GM23338 (cell line): ENCODE measurements at regions not wholly inside any gene's neighbourhood (a gene's known extent, or its start where the extent isn't known, plus 50 kb on each side); places are given as distances from the start of the nearest gene placed in this dataset.
A peak's percentile ranks its signal among the peaks of the same experiment; 100 is the strongest.
"Not testable (repeated sequence)": the region's sequence is repeated elsewhere in the genome, so short reads cannot be mapped to it uniquely, and the experiment has no call there.

ENCODE experiments used
- ATAC-seq: fragments of 200-7000 bp; cut with Tn5 transposase; 3 replicates; pipeline ENCODE4 v1.9.1; 2020
- DNase-seq: peaks from one replicate; pipeline ENCODE4 v3.0.0-alpha.2; 2015; ENCODE audit warnings: low spot score
- H2AFZ ChIP-seq: fragments of 200-600 bp; sonication (generic); 2 replicates; pipeline ENCODE4 v1.8.0; 2016; ENCODE audit warnings: antibody characterized with exemption, mild to moderate bottlenecking, moderate library complexity
- H3F3A ChIP-seq: fragments of 200-600 bp; sonication (generic); replicated peaks from 2 replicates; pipeline ENCODE4 v1.8.0; 2017; ENCODE audit warnings: antibody characterized with exemption, mixed run types, low read depth
- H3K27ac ChIP-seq: fragments of 200-600 bp; sonication (generic); 2 replicates; pipeline ENCODE4 v1.6.1; 2016; ENCODE audit warnings: low read depth
- H3K27me3 ChIP-seq: fragments of 200-600 bp; sonication (generic); 2 replicates; pipeline ENCODE4 v1.8.0; 2016; ENCODE audit warnings: mild to moderate bottlenecking, mixed run types, moderate library complexity; ENCODE audit not compliant: insufficient read depth
- H3K36me3 ChIP-seq: fragments of 200-600 bp; sonication (generic); 2 replicates; pipeline ENCODE4 v1.8.0; 2016; ENCODE audit warnings: mild to moderate bottlenecking; ENCODE audit not compliant: insufficient read depth
- H3K4me1 ChIP-seq: fragments of 200-600 bp; sonication (generic); 2 replicates; pipeline ENCODE4 v1.8.0; 2016; ENCODE audit warnings: mild to moderate bottlenecking, moderate library complexity; ENCODE audit not compliant: insufficient read depth
- H3K4me2 ChIP-seq: fragments of 200-600 bp; sonication (generic); 2 replicates; pipeline ENCODE4 v1.7.1; 2017; ENCODE audit warnings: mixed run types
- H3K4me3 ChIP-seq: fragments of 200-600 bp; sonication (generic); 2 replicates; pipeline ENCODE4 v1.6.1; 2016; ENCODE audit warnings: mixed run types
- H3K79me2 ChIP-seq: fragments of 200-600 bp; sonication (generic); replicated peaks from 2 replicates; pipeline ENCODE4 v1.8.0; 2017; ENCODE audit warnings: mild to moderate bottlenecking; ENCODE audit not compliant: insufficient read depth
- H3K9me2 ChIP-seq: fragments of 200-600 bp; sonication (generic); 2 replicates; pipeline ENCODE4 v1.8.0; 2017; ENCODE audit not compliant: insufficient read depth
- H4K20me1 ChIP-seq: fragments of 200-600 bp; sonication (generic); replicated peaks from 2 replicates; pipeline ENCODE4 v1.8.0; 2017; ENCODE audit warnings: mild to moderate bottlenecking; ENCODE audit not compliant: insufficient read depth
- H3K27ac Mint-ChIP-seq: 2 replicates; pipeline ENCODE4 v1.8.0; 2020; ENCODE audit warnings: inconsistent platforms, mild to moderate bottlenecking, moderate library complexity, mixed read lengths
- H3K27me3 Mint-ChIP-seq: 3 replicates; pipeline ENCODE4 v1.8.0; 2022; ENCODE audit warnings: low read depth, mild to moderate bottlenecking, moderate library complexity, mixed read lengths, inconsistent platforms; ENCODE audit not compliant: insufficient read depth, poor library complexity
- H3K36me3 Mint-ChIP-seq: 3 replicates; pipeline ENCODE4 v1.8.0; 2021; ENCODE audit warnings: low read depth, mild to moderate bottlenecking, inconsistent platforms, moderate library complexity, mixed read lengths
- H3K4me1 Mint-ChIP-seq: 3 replicates; pipeline ENCODE4 v1.8.0; 2020; ENCODE audit warnings: mild to moderate bottlenecking, inconsistent platforms, mixed read lengths
- H3K4me3 Mint-ChIP-seq: 3 replicates; pipeline ENCODE4 v1.8.0; 2021; ENCODE audit warnings: moderate library complexity, mild to moderate bottlenecking, inconsistent platforms, mixed read lengths
- H3K9me3 Mint-ChIP-seq: 3 replicates; pipeline ENCODE4 v1.8.0; 2020; ENCODE audit warnings: moderate library complexity, mild to moderate bottlenecking, inconsistent platforms, mixed read lengths
- CREB1 ChIP-seq: fragments of 250-450 bp; sonication (Bioruptor Pico); IDR thresholded peaks from 2 replicates; pipeline ENCODE4 v1.5.0; 2020; ENCODE audit warnings: low read depth, mild to moderate bottlenecking, moderate library complexity
- EZH2 ChIP-seq: fragments of 200-600 bp; sonication (generic); IDR thresholded peaks from one replicate; pipeline ENCODE4 v1.8.0; 2017; ENCODE audit warnings: antibody characterized with exemption, mild to moderate bottlenecking, low read depth; ENCODE audit not compliant: unreplicated experiment
- EZH2phosphoT487 ChIP-seq: fragments of 200-600 bp; sonication (generic); IDR thresholded peaks from one replicate; pipeline ENCODE4 v1.8.1; 2018; ENCODE audit warnings: antibody characterized with exemption; ENCODE audit not compliant: unreplicated experiment
- NANOG ChIP-seq: IDR thresholded peaks from 2 replicates; pipeline ENCODE4 v1.6.1; 2016; ENCODE audit warnings: antibody characterized with exemption, borderline replicate concordance
- POLR2AphosphoS5 ChIP-seq: IDR thresholded peaks from 2 replicates; pipeline ENCODE4 v1.6.1; 2016; ENCODE audit warnings: antibody characterized with exemption, low read depth
- STAT1 ChIP-seq: IDR thresholded peaks from one replicate; pipeline ENCODE4 v1.6.1; 2016; ENCODE audit warnings: antibody characterized with exemption; ENCODE audit not compliant: unreplicated experiment
- ZNF114 ChIP-seq: fragments of 250-450 bp; sonication (Bioruptor Pico); IDR thresholded peaks from 2 replicates; pipeline ENCODE4 v1.5.0; 2020; ENCODE audit warnings: mild to moderate bottlenecking, moderate library complexity
- ZNF331 ChIP-seq: fragments of 250-450 bp; sonication (Bioruptor Pico); IDR thresholded peaks from 2 replicates; pipeline ENCODE4 v1.5.0; 2020; ENCODE audit warnings: low read depth, mild to moderate bottlenecking, moderate library complexity
- TF ChIP-seq, protein P1 (sequence below): IDR thresholded peaks from 2 replicates; pipeline ENCODE4 v1.6.1; 2016; ENCODE audit warnings: antibody characterized with exemption
- TF ChIP-seq, protein P2 (sequence below): fragments of 250-450 bp; sonication (Bioruptor Pico); IDR thresholded peaks from 2 replicates; pipeline ENCODE4 v1.5.0; 2020; ENCODE audit warnings: mild to moderate bottlenecking, moderate library complexity
- TF ChIP-seq, protein P3 (sequence below): IDR thresholded peaks from one replicate; pipeline ENCODE4 v1.6.1; 2018; ENCODE audit warnings: antibody characterized with exemption; ENCODE audit not compliant: unreplicated experiment

DNA sequence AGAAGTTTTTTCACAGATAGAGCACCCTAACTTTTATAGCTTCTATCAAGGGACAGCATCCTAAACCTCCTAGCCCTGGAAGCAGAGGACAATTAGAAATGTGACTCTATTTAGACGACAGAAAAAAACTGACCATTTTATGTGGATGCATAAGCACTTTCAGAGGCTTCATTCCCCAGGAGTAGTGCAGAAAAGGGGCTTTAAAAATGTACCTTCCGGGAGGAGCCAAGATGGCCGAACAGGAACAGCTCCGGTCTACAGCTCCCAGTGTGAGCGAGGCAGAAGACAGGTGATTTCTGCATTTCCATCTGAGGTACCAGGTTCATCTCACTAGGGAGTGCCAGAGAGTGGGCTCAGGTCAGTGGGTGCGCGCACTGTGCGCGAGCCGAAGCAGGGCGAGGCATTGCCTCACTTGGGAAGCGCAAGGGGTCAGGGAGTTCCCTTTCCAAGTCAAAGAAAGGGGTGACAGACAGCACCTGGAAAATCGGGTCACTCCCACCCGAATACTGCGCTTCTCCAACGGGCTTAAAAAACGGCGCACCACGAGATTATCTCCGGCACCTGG, 416.4 kb upstream of the C1orf87 start:
- Histone ChIP-seq H2AFZ (peak overlapping the region; percentile 98), H3K4me2 (peak overlapping the region; percentile 46), H3K27ac (peak overlapping the region; percentile 80; the same call in 1 of the 2 replicates), H3K4me3 (peak overlapping the region; percentile 46)
- DNase-seq: peak; percentile 4
- not testable (repeated sequence) for H3K27me3 Mint-ChIP-seq, H3K9me3 Mint-ChIP-seq, H3K9me2 ChIP-seq, ATAC-seq, H3F3A ChIP-seq, H3K36me3 Mint-ChIP-seq, H4K20me1 ChIP-seq, H3K79me2 ChIP-seq, H3K27me3 ChIP-seq, H3K36me3 ChIP-seq, H3K4me1 ChIP-seq, H3K4me1 Mint-ChIP-seq
- peak overlapping the region; percentile 78; the same call in 1 of the 2 replicates for H3K27ac Mint-ChIP-seq
- peak overlapping the region; percentile 38; the same call in 2 of the 3 replicates for H3K4me3 Mint-ChIP-seq

DNA sequence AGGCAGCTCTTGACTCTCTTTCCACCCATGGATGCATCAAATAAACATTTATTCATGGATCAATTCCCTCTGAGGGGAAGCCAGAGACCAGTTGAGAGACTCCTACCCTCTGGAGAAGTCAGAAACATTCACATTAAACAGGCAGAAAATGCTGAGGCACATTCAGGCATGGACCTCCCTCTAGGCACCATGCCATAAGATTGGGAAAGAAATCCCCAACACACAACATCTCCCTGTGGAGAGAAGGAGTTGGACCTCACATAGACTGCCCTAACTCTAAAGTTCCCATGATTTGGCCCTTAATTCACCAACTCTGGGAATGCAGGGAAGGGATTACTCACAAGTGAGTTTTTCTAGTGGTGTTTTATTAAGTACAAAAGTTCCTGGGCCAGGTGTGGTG, 415.3 kb upstream of the C1orf87 start:
- ATAC-seq: no peak
- H3K27ac ChIP-seq: no peak overlapping the region
- no peak overlapping the region for H3K4me3 Mint-ChIP-seq
- TF ChIP-seq, protein P1, sequence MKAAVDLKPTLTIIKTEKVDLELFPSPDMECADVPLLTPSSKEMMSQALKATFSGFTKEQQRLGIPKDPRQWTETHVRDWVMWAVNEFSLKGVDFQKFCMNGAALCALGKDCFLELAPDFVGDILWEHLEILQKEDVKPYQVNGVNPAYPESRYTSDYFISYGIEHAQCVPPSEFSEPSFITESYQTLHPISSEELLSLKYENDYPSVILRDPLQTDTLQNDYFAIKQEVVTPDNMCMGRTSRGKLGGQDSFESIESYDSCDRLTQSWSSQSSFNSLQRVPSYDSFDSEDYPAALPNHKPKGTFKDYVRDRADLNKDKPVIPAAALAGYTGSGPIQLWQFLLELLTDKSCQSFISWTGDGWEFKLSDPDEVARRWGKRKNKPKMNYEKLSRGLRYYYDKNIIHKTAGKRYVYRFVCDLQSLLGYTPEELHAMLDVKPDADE: no peak
- TF ChIP-seq CREB1 (no peak), STAT1 (no peak), ZNF114 (no peak), NANOG (no peak), EZH2 (no peak), POLR2AphosphoS5 (no peak), EZH2phosphoT487 (no peak), ZNF331 (CRISPR knock-in tag) (no peak)
- TF ChIP-seq, protein P2, sequence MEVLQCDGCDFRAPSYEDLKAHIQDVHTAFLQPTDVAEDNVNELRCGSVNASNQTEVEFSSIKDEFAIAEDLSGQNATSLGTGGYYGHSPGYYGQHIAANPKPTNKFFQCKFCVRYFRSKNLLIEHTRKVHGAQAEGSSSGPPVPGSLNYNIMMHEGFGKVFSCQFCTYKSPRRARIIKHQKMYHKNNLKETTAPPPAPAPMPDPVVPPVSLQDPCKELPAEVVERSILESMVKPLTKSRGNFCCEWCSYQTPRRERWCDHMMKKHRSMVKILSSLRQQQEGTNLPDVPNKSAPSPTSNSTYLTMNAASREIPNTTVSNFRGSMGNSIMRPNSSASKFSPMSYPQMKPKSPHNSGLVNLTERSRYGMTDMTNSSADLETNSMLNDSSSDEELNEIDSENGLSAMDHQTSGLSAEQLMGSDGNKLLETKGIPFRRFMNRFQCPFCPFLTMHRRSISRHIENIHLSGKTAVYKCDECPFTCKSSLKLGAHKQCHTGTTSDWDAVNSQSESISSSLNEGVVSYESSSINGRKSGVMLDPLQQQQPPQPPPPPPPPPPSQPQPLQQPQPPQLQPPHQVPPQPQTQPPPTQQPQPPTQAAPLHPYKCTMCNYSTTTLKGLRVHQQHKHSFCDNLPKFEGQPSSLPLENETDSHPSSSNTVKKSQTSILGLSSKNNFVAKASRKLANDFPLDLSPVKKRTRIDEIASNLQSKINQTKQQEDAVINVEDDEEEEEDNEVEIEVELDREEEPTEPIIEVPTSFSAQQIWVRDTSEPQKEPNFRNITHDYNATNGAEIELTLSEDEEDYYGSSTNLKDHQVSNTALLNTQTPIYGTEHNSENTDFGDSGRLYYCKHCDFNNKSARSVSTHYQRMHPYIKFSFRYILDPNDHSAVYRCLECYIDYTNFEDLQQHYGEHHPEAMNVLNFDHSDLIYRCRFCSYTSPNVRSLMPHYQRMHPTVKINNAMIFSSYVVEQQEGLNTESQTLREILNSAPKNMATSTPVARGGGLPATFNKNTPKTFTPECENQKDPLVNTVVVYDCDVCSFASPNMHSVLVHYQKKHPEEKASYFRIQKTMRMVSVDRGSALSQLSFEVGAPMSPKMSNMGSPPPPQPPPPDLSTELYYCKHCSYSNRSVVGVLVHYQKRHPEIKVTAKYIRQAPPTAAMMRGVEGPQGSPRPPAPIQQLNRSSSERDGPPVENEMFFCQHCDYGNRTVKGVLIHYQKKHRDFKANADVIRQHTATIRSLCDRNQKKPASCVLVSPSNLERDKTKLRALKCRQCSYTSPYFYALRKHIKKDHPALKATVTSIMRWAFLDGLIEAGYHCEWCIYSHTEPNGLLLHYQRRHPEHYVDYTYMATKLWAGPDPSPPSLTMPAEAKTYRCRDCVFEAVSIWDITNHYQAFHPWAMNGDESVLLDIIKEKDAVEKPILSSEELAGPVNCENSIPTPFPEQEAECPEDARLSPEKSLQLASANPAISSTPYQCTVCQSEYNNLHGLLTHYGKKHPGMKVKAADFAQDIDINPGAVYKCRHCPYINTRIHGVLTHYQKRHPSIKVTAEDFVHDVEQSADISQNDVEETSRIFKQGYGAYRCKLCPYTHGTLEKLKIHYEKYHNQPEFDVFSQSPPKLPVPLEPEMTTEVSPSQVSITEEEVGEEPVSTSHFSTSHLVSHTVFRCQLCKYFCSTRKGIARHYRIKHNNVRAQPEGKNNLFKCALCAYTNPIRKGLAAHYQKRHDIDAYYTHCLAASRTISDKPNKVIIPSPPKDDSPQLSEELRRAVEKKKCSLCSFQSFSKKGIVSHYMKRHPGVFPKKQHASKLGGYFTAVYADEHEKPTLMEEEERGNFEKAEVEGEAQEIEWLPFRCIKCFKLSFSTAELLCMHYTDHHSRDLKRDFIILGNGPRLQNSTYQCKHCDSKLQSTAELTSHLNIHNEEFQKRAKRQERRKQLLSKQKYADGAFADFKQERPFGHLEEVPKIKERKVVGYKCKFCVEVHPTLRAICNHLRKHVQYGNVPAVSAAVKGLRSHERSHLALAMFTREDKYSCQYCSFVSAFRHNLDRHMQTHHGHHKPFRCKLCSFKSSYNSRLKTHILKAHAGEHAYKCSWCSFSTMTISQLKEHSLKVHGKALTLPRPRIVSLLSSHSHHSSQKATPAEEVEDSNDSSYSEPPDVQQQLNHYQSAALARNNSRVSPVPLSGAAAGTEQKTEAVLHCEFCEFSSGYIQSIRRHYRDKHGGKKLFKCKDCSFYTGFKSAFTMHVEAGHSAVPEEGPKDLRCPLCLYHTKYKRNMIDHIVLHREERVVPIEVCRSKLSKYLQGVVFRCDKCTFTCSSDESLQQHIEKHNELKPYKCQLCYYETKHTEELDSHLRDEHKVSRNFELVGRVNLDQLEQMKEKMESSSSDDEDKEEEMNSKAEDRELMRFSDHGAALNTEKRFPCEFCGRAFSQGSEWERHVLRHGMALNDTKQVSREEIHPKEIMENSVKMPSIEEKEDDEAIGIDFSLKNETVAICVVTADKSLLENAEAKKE (CRISPR knock-in tag): no peak
- TF ChIP-seq, protein P3, sequence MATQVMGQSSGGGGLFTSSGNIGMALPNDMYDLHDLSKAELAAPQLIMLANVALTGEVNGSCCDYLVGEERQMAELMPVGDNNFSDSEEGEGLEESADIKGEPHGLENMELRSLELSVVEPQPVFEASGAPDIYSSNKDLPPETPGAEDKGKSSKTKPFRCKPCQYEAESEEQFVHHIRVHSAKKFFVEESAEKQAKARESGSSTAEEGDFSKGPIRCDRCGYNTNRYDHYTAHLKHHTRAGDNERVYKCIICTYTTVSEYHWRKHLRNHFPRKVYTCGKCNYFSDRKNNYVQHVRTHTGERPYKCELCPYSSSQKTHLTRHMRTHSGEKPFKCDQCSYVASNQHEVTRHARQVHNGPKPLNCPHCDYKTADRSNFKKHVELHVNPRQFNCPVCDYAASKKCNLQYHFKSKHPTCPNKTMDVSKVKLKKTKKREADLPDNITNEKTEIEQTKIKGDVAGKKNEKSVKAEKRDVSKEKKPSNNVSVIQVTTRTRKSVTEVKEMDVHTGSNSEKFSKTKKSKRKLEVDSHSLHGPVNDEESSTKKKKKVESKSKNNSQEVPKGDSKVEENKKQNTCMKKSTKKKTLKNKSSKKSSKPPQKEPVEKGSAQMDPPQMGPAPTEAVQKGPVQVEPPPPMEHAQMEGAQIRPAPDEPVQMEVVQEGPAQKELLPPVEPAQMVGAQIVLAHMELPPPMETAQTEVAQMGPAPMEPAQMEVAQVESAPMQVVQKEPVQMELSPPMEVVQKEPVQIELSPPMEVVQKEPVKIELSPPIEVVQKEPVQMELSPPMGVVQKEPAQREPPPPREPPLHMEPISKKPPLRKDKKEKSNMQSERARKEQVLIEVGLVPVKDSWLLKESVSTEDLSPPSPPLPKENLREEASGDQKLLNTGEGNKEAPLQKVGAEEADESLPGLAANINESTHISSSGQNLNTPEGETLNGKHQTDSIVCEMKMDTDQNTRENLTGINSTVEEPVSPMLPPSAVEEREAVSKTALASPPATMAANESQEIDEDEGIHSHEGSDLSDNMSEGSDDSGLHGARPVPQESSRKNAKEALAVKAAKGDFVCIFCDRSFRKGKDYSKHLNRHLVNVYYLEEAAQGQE: no peak

More for the DNA sequence above, 415.3 kb upstream of the C1orf87 start:
- Histone ChIP-seq H3K4me1 (peaks cover 7% of the 10 kb centered on the region; the same call in 1 of the 2 replicates), H4K20me1 (no peaks in the 10 kb centered on the region), H3K4me2 (no peak overlapping the region), H3K27me3 (no peaks in the 10 kb centered on the region), H3K4me3 (no peak overlapping the region), H3K9me2 (peaks cover 8% of the 10 kb centered on the region; the same call in 1 of the 2 replicates), H3F3A (no peaks in the 10 kb centered on the region), H3K79me2 (no peaks in the 10 kb centered on the region), H3K36me3 (no peaks in the 10 kb centered on the region), H2AFZ (no peak overlapping the region)
- H3K4me1 Mint-ChIP-seq: peaks cover 4% of the 10 kb centered on the region
- peaks cover 5% of the 10 kb centered on the region for H3K27me3 Mint-ChIP-seq
- H3K9me3 Mint-ChIP-seq: peaks cover 4% of the 10 kb centered on the region; the same call in 2 of the 3 replicates
- no peak overlapping the region for H3K27ac Mint-ChIP-seq
- no peaks in the 10 kb centered on the region; the same call in 2 of the 3 replicates for H3K36me3 Mint-ChIP-seq
- DNase-seq: no peak
